GM19438 (cell line): ENCODE measurements at regions not wholly inside any gene's neighbourhood (a gene's known extent, or its start where the extent isn't known, plus 50 kb on each side); places are given as distances from the start of the nearest gene placed in this dataset.
"Not testable (repeated sequence)": the region's sequence is repeated elsewhere in the genome, so short reads cannot be mapped to it uniquely, and the experiment has no call there.

Experiments
- ATAC-seq: cut with Tn5 transposase; IDR thresholded peaks from one replicate; pipeline ENCODE4 v1.9.1; 2021; ENCODE audit warnings: low read depth; ENCODE audit not compliant: unreplicated experiment

DNA sequence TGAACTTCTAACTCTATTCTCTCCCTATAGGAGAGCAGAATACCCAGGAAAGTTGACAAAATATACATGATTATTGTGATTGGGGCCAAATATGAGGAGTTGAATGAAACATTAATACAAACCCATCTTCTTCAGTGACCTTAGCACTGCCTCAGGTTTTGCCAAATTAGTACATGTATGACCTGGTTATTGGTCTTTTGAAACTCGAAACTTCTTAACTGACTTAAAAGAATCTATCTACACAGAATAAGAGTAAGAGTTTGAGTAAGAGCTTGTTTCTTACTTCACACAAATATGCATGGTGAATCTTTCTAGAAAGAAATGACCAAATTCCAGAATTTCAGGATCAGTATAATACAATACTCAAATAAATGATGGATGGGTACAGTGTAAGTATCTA, 213.0 kb upstream of the GK2 start:
- no peak for ATAC-seq

DNA sequence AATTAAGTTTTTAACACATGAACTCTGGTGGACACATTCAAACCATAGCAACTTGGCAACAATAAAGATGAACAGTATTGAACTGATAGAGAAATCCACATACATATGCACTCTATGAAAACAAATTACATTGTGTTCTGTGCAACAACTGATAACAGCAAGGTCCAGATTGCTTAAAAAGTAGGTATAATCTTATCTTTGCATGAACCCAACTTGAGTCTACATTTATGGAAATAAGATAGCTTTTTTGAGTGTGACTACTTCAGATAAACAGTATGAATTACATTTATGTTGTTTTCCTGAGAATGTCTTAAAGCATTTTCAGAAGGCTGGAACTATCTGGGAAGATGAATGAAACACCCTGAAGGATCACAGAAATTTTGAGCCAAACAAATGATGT, 212.6 kb upstream of the GK2 start:
- ATAC-seq = no peak

- ATAC-seq = no peak
These were observed 205.4 kb upstream of the GK2 start for GRCh38 chr4:79613269-79613935.

- ATAC-seq = no peak
These were observed 203.0 kb upstream of the GK2 start for GRCh38 chr4:79611026-79611425.

DNA sequence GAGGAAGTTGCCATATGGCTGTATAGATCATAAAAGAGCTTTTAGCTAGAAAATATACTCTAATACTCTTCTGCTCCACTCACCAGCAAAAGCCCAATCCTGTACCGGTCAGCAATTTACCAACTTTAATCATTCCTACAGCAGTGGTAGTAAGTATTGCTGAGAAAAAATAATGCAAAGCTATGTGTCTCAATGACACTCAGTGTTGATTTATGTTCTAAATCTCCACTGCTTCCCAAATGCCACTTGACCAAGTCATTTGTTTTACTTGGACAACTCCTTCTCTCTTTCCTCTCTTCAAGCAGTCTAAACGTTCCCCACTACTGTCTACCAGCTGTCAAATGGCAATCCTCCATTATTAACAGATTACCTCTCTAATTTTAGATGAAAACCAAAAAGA, 201.8 kb upstream of the GK2 start:
- ATAC-seq = no peak

GRCh38 chr4:79607979-79608378, 200.0 kb upstream of the GK2 start:
- no peak for ATAC-seq

GRCh38 chr4:79604152-79604551, 196.1 kb upstream of the GK2 start:
- no peak for ATAC-seq

GRCh38 chr4:79603681-79604080, 195.7 kb upstream of the GK2 start:
- peak; percentile 58 for ATAC-seq

- no peak for ATAC-seq
These were observed 191.7 kb upstream of the GK2 start for GRCh38 chr4:79599691-79600090.

DNA sequence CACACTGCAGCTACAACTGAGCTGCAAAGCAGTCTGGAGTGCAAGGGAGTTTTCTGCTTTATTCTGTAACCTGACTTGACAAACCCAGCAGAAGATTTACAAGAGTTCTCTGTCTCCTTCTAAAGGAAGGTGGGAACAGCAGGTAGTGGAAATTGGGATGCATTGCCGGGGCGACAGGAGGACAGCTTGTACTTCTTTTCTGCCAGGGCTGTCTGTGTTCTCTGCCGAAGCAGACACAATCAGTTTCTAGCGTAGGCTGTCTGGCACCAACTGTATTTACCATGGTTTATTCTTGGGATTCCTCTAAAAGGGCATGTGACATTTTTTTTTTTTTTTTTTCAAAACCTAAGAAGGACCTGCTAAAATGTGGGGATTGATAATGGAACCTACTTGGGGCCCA, 190.8 kb upstream of the GK2 start:
- no peak for ATAC-seq

DNA sequence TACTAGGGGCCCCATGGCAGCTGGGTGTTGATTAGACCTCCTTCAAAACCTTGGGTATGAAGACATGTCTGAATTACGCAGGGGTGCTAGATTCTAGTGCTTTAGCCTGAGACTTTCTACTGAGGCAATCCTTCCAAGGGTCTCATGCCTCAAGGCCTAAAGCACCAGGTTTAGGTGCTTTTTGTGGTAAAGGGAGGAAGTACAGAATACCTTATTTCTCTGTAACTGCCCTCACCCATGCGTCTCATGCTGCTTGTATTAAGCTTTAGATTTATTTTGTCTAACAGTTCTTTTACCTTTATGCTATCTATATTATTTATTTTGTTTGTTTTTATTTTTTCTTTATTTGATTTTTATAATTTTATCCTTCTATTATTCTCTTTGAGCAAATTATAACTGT, 190.2 kb upstream of the GK2 start:
- ATAC-seq = no peak

- no peak for ATAC-seq
These were observed 189.2 kb upstream of the GK2 start for GRCh38 chr4:79597266-79597665.

DNA sequence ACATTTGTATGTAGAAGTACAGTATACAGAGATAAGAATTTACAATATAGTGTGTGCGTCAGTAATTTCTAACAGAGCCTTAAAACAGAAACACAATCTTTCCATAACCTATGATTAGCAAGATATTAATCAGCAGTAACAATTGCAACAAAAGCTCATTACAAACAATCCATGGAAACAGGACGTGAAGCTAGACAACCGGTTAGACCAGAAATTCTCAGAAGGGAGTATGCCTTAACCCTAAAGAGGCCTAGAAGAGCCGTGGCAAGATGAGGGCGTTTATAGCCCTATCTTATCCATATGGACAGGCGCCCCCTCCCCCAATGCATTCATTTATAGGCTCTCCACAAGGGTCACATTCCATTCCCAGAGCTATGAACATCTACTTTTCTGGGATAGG, 184.2 kb upstream of the GK2 start:
- ATAC-seq = not testable (repeated sequence)

DNA sequence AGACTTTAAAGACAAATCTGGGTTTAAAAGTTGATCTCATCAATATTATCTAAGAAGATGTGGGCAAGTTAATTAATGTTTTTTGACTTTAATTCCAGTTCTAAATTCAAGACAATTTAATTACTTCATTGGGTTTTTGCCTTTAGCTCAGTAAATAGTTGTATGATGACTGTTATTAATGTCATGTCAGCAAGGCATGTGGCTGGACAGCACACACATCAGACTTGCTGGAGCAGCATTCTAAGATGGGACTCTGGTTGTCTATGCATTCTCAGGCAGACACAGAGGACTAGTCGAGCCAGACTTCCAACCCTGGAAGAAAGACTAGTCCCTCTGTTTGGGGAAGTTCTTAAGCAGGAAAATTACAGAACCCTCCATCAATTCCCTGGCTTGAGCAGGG, 180.7 kb upstream of the GK2 start:
- no peak for ATAC-seq

DNA sequence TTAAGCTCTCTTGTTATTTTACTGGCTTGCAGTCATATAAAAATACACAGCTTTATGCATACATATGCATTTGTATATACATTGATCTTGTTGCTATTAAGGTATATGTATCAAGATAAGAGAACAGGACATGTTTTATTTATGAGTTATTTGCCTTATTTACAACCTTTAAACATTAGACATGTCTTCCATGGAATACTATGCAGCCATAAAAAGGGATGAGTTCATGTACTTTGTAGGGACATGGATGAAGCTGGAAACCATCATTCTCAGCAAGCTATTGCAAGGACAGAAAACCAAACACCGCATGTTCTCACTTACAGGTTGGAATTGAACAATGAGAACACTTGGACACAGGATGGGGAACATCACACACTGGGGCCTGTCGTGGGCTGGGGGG, 179.2 kb upstream of the GK2 start:
- ATAC-seq = not testable (repeated sequence)

DNA sequence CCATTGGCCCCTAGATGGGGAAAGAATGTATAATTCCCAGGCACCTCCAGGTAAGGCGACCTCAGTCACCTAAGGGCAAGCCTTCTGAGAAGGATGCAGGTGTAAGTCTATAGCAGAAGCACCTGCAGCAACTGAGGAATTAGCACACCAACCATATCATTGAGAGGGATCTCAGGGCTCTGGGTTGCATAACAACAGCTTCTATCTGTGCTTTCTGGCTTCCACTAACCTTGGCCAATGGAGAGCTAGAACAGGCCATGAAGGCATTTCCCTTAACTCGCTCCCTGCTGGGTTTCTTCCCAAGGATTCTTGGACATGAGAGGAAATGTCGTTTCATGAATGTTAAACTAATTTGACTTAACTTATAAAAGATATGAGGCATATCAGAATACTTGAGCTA, 177.8 kb upstream of the GK2 start:
- no peak for ATAC-seq

DNA sequence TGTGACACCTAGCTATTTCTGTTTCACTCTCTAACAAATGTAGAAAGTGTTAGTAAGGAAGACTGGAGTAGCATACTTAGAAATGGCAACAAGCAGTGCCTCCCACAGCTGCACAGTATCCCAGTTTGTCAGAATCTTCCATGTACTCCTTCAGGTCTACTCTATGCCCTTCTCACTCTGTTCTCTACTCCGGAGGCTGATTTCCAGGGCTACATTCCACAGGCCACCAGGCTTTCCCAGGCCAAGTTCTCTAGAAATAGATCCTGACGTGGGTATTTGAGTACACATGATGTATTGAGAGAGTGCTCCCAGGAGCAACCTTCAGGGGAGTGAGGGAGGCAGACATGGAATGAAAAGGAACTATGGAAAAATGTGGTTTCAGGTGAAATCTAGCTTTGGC, 177.3 kb upstream of the GK2 start:
- ATAC-seq = no peak

- no peak for ATAC-seq
These were observed 176.9 kb upstream of the GK2 start for GRCh38 chr4:79584902-79585301.

- ATAC-seq = no peak
These were observed 176.3 kb upstream of the GK2 start for GRCh38 chr4:79584352-79584751.

DNA sequence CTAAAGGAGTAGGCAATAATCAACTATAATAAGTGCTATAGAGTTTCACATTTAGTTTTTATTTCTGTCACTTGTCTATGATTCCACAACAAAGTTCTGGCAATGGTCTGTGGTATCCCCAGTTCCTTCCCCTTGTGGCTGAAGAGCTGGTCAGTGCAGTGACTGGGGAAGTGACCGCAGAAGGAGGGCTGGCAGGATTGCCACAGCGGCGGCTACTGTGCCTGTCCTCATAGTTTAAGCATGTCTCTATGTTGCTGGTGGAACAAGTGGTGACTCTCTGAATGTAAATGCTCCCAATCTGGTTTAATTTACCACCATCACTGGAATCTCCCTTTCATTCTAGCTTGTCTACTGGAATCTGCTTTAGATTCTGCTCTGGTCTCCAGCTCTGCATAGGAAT, 170.6 kb upstream of the GK2 start:
- ATAC-seq = no peak

GRCh38 chr4:79576429-79576753, 168.4 kb upstream of the GK2 start:
- ATAC-seq = peak; percentile 64

DNA sequence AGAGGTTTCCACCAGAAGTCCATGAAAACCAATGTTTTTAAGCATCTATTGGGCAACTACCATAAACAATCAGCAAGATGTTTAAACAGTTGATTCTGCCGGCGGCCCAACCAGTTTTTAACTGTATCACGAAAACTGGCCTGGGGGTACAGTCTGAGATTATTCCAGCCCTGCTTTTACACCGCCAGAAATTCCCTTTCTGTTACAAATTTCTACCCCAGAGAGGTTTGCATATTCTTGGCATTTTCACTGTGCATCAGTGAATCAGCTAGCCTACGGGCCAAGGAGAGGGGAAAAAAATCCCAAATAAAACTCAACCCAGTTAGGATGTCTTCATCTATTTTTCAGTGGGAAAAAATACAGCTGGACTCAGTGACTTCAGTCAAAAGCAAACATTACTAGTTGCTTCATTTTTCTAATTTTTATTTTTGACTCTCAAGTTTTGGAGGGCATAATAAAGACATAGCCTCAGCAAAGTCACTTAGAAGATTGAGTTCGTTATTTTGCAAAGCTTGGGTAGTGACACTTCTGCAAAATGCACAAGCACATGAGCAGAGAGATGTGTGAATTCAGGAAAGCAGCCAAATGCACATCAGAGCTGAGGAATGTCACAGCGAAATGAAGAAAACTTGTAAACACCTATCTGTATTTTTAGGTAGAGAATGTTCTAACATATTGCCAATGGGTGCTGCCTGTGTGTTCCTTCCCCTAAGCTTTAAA, 167.8 kb upstream of the GK2 start:
- no peak for ATAC-seq
